Astrocyte of the spinal cord (primary cell): ENCODE measurements at regions not wholly inside any gene's neighbourhood (a gene's known extent, or its start where the extent isn't known, plus 50 kb on each side); places are given as distances from the start of the nearest gene placed in this dataset.

Experiments
- DNase-seq: peaks from one replicate; pipeline ENCODE4 v3.0.0; 2011; ENCODE audit warnings: low read depth, low spot score
- H3K4me3 ChIP-seq: 2 replicates; pipeline ENCODE4 v1.5.1; 2011; ENCODE audit warnings: low read depth, mild to moderate bottlenecking, low read length, moderate library complexity
- CTCF ChIP-seq: IDR thresholded peaks from 2 replicates; pipeline ENCODE4 v1.5.1; 2012; ENCODE audit warnings: low read depth, mild to moderate bottlenecking, low read length, inconsistent platforms
- in situ Hi-C: cut with HindIII; loops from 2 replicates; pipeline ENCODE4 v1.10.0; 2017; ENCODE audit warnings: low sequenced_read_pairs

DNA sequence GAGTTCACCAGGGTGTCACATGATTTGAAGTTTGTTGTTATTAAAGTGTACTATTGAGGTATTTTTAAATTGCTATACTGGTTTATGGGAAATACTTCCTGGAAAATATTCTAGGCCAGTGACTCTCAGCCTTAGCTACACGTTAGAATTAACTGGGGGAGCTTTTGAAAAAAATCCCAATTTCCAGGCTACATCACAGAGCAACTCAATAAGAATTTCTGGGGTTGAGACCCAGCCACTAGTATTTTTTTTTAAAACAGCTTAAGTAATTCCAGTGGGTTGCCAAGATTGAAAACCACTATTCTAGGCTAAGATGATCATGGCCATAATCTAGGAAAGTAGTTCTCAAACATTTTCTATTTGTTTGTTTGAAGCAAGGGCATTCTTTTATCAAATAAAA, 142.9 kb upstream of the GRIA1 start:
- DNase-seq, result no peak
- in situ Hi-C loops, result no loop called here

GRCh38 chr5:153350175-153350883, 140.1 kb upstream of the GRIA1 start:
- no peak overlapping the region for H3K4me3 ChIP-seq
- no peak for TF ChIP-seq CTCF
- in situ Hi-C loops, result no loop called here
- no peak for DNase-seq

More for the DNA sequence above, 142.9 kb upstream of the GRIA1 start:
- TF ChIP-seq CTCF, result no peak
- H3K4me3 ChIP-seq, result no peak overlapping the region

- H3K4me3 ChIP-seq, result no peak overlapping the region
- DNase-seq, result no peak
- no peak for TF ChIP-seq CTCF
- in situ Hi-C loops, result no loop called here
Measured at GRCh38 chr5:153352685-153353219, 137.7 kb upstream of the GRIA1 start.

GRCh38 chr5:153357493-153358112, 132.9 kb upstream of the GRIA1 start:
- in situ Hi-C loops, result no loop called here
- DNase-seq, result no peak
- no peak overlapping the region for H3K4me3 ChIP-seq
- TF ChIP-seq CTCF, result no peak

DNA sequence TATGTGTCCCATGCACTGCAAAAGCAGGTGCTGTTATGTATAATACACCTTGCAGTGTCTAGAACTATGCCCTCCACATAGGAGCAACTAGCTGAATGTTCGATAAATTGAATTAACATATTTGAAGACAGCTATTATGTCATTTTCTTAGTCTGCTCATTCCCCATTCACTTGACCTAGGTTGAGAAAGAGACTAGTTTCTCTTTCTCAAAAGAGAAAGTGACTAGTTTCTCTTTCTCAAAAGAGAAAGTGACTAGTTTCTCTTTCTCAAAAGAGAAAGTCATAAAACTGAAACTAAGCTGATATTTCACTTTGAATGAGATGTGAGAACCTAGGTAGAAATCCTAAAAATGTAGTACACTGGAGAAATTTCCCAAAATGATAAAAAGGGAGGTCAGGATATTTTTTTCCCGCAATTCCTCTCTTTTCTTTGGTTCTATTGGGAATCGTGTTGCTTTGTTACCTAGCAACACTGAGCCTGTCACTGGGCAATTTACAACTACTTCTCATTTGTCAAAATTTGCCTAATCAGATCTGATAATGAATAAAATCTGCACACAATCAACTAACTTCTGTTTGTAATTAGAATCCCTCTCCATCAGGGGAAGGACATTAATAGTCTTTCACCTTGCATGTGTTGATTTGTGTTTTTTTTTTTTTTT, 132.0 kb upstream of the GRIA1 start:
- no peak overlapping the region for H3K4me3 ChIP-seq
- in situ Hi-C loops, result no loop called here
- no peak for DNase-seq
- no peak for TF ChIP-seq CTCF

DNA sequence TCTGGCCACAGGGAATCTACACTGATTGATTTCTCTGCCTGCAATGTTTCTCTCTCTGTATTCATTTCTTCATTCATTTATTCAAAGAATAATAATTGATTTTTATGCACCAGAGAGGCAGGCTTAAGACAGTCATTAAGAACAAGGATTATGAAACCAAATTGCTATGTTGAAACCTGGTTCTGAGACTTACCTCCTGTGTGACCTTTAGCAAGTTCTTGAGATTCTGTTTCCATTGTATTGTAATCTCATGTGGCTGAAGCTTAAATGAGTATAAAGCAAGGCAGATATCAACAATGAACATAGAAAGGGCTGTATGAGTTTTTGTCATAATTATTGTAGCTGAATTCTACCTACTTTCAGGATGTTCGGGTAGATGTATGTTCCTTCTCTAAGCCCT, 129.6 kb upstream of the GRIA1 start:
- no peak overlapping the region for H3K4me3 ChIP-seq
- in situ Hi-C loops, result no loop called here
- no peak for TF ChIP-seq CTCF
- no peak for DNase-seq
